ENCODE measurements at regions not wholly inside any gene's neighbourhood (a gene's known extent, or its start where the extent isn't known, plus 50 kb on each side); places are given as distances from the start of the nearest gene placed in this dataset.

DNA sequence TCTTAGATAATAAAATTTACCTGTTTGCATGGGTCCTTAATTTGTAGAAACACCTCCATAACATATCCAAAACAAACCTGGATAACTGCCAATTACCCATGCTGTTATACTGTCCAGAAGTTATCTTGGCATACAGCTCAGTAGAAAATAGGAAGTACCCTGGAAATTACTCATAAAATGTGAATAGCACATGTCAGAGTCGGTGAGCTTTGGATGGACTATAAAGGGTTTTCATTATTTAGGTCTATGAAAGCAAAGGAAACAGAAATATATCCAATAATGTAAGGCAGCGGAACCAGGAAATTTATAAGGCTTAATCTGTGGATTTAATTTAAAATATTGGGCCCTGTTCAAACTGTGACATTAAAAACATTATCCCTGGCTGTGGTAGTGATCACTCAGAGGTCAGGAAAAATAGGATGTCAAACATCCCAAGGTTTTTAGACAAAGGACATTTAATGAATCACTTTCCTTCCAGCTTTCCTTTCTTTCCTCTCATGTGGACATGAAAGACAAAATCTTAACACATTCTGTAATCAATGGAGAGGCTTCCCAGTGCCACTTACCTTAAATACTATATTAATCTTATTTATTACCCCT, 459.0 kb upstream of the DPH6 start:
- no peaks in the 10 kb centered on the region for H3K27me3 Mint-ChIP-seq (ENCODE audit: low read depth, unreplicated experiment)
- H3K9ac ChIP-seq (ENCODE audit: low read length), result no peak overlapping the region
- no peak overlapping the region for H3K4me2 ChIP-seq (ENCODE audit: low read length)
- H3K4me3 ChIP-seq (ENCODE audit: insufficient read depth, low read depth, low read length), result no peak overlapping the region
- no peaks in the 10 kb centered on the region for H3K4me1 Mint-ChIP-seq (ENCODE audit: low read depth, unreplicated experiment)
- no peaks in the 10 kb centered on the region for H4K20me1 ChIP-seq (ENCODE audit: insufficient read depth, low read length)
- no peaks in the 10 kb centered on the region for H3K27me3 ChIP-seq (ENCODE audit: insufficient read depth, low read length)
- no peak for TF ChIP-seq EZH2 (IDR thresholded peaks at IDR 0.05; ENCODE audit: insufficient read depth, low read length)
- TF ChIP-seq, protein P1, sequence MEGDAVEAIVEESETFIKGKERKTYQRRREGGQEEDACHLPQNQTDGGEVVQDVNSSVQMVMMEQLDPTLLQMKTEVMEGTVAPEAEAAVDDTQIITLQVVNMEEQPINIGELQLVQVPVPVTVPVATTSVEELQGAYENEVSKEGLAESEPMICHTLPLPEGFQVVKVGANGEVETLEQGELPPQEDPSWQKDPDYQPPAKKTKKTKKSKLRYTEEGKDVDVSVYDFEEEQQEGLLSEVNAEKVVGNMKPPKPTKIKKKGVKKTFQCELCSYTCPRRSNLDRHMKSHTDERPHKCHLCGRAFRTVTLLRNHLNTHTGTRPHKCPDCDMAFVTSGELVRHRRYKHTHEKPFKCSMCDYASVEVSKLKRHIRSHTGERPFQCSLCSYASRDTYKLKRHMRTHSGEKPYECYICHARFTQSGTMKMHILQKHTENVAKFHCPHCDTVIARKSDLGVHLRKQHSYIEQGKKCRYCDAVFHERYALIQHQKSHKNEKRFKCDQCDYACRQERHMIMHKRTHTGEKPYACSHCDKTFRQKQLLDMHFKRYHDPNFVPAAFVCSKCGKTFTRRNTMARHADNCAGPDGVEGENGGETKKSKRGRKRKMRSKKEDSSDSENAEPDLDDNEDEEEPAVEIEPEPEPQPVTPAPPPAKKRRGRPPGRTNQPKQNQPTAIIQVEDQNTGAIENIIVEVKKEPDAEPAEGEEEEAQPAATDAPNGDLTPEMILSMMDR (IDR thresholded peaks at IDR 0.05; ENCODE audit: insufficient read depth, low read depth, low read length), result no peak
- no peaks in the 10 kb centered on the region for H3K4me1 ChIP-seq (ENCODE audit: insufficient read depth, low read length)
- H3K36me3 Mint-ChIP-seq (ENCODE audit: low read depth, unreplicated experiment), result no peaks in the 10 kb centered on the region
- FAIRE-seq, result no peak
- H3K4me3 Mint-ChIP-seq (ENCODE audit: unreplicated experiment), result no peak overlapping the region
- no peak overlapping the region for H3K27ac Mint-ChIP-seq (ENCODE audit: unreplicated experiment)
- H3K36me3 ChIP-seq (ENCODE audit: insufficient read depth, low read length), result no peaks in the 10 kb centered on the region
- no peaks in the 10 kb centered on the region for H3K79me2 ChIP-seq (ENCODE audit: insufficient read depth, low read length)
- H3K9me3 Mint-ChIP-seq (ENCODE audit: unreplicated experiment), result no peaks in the 10 kb centered on the region
- no peak overlapping the region for H3K27ac ChIP-seq (ENCODE audit: low read depth, low read length)
- no peak for DNase-seq (ENCODE audit: low read depth)
- no peaks in the 10 kb centered on the region for H3K9me3 ChIP-seq (ENCODE audit: insufficient read depth, low read depth, low read length)
- no peak overlapping the region for H2AFZ ChIP-seq (ENCODE audit: low read depth, low read length)

- TF ChIP-seq, protein P1 (IDR thresholded peaks at IDR 0.05; ENCODE audit: insufficient read depth, low read depth, low read length), result no peak
- TF ChIP-seq EZH2 (IDR thresholded peaks at IDR 0.05; ENCODE audit: insufficient read depth, low read length), result no peak
- H3K27me3 Mint-ChIP-seq (ENCODE audit: low read depth, unreplicated experiment), result no peaks in the 10 kb centered on the region
- no peaks in the 10 kb centered on the region for H4K20me1 ChIP-seq (ENCODE audit: insufficient read depth, low read length)
- H3K9me3 Mint-ChIP-seq (ENCODE audit: unreplicated experiment), result no peaks in the 10 kb centered on the region
- no peak overlapping the region for H2AFZ ChIP-seq (ENCODE audit: low read depth, low read length)
- H3K4me1 ChIP-seq (ENCODE audit: insufficient read depth, low read length), result no peaks in the 10 kb centered on the region
- no peaks in the 10 kb centered on the region for H3K36me3 Mint-ChIP-seq (ENCODE audit: low read depth, unreplicated experiment)
- no peaks in the 10 kb centered on the region for H3K27me3 ChIP-seq (ENCODE audit: insufficient read depth, low read length)
- FAIRE-seq, result no peak
- DNase-seq (ENCODE audit: low read depth), result no peak
- H3K27ac ChIP-seq (ENCODE audit: low read depth, low read length), result no peak overlapping the region
- no peak overlapping the region for H3K4me3 ChIP-seq (ENCODE audit: insufficient read depth, low read depth, low read length)
- no peak overlapping the region for H3K4me3 Mint-ChIP-seq (ENCODE audit: unreplicated experiment)
- no peak overlapping the region for H3K4me2 ChIP-seq (ENCODE audit: low read length)
- no peaks in the 10 kb centered on the region for H3K36me3 ChIP-seq (ENCODE audit: insufficient read depth, low read length)
- H3K9ac ChIP-seq (ENCODE audit: low read length), result no peak overlapping the region
- no peak overlapping the region for H3K27ac Mint-ChIP-seq (ENCODE audit: unreplicated experiment)
- H3K4me1 Mint-ChIP-seq (ENCODE audit: low read depth, unreplicated experiment), result no peaks in the 10 kb centered on the region
- no peaks in the 10 kb centered on the region for H3K79me2 ChIP-seq (ENCODE audit: insufficient read depth, low read length)
- H3K9me3 ChIP-seq (ENCODE audit: insufficient read depth, low read depth, low read length), result no peaks in the 10 kb centered on the region
Observed at GRCh38 chr15:36005542-36005941, 459.6 kb upstream of the DPH6 start.

GRCh38 chr15:36007699-36008098, 461.7 kb upstream of the DPH6 start:
- DNase-seq (ENCODE audit: low read depth) (no peak), FAIRE-seq (no peak)
- Mint-ChIP-seq H3K27me3 (ENCODE audit: low read depth, unreplicated experiment) (no peaks in the 10 kb centered on the region), H3K9me3 (ENCODE audit: unreplicated experiment) (no peaks in the 10 kb centered on the region), H3K36me3 (ENCODE audit: low read depth, unreplicated experiment) (no peaks in the 10 kb centered on the region), H3K4me3 (ENCODE audit: unreplicated experiment) (no peak overlapping the region), H3K4me1 (ENCODE audit: low read depth, unreplicated experiment) (no peaks in the 10 kb centered on the region), H3K27ac (ENCODE audit: unreplicated experiment) (no peak overlapping the region)
- no peak overlapping the region for H2AFZ ChIP-seq (ENCODE audit: low read depth, low read length)
- TF ChIP-seq, protein P1 (IDR thresholded peaks at IDR 0.05; ENCODE audit: insufficient read depth, low read depth, low read length), result no peak
- no peaks in the 10 kb centered on the region for H3K9me3 ChIP-seq (ENCODE audit: insufficient read depth, low read depth, low read length)
- no peak overlapping the region for H3K4me2 ChIP-seq (ENCODE audit: low read length)
- H3K9ac ChIP-seq (ENCODE audit: low read length), result no peak overlapping the region
- no peaks in the 10 kb centered on the region for H4K20me1 ChIP-seq (ENCODE audit: insufficient read depth, low read length)
- H3K36me3 ChIP-seq (ENCODE audit: insufficient read depth, low read length), result no peaks in the 10 kb centered on the region
- H3K27me3 ChIP-seq (ENCODE audit: insufficient read depth, low read length), result no peaks in the 10 kb centered on the region
- H3K27ac ChIP-seq (ENCODE audit: low read depth, low read length), result no peak overlapping the region
- no peaks in the 10 kb centered on the region for H3K79me2 ChIP-seq (ENCODE audit: insufficient read depth, low read length)
- no peak overlapping the region for H3K4me3 ChIP-seq (ENCODE audit: insufficient read depth, low read depth, low read length)
- H3K4me1 ChIP-seq (ENCODE audit: insufficient read depth, low read length), result no peaks in the 10 kb centered on the region

Measured in astrocyte (in vitro differentiated cells and primary cell).